ENCODE measurements at regions not wholly inside any gene's neighbourhood (a gene's known extent, or its start where the extent isn't known, plus 50 kb on each side); places are given as distances from the start of the nearest gene placed in this dataset.
"Not testable (repeated sequence)": the region's sequence is repeated elsewhere in the genome, so short reads cannot be mapped to it uniquely, and the experiment has no call there.

- in situ Hi-C loops (cut with HindIII; ENCODE audit: low pct_unique_long_range_greater_than_20kb, low sequenced_read_pairs) = no loop called here
- no peak for DNase-seq (ENCODE audit: low read depth in 1 of 2, low spot score in 1 of 2)
- no peak for TF ChIP-seq JUND (IDR thresholded peaks at IDR 0.05; ENCODE audit: low read depth)
These were observed 885.9 kb downstream of the EFNA5 start for GRCh38 chr5:106784846-106785245.

- peak in 1 of 2 experiments; percentile 95 for DNase-seq (ENCODE audit: low read depth in 1 of 2, low spot score in 1 of 2)
- in situ Hi-C loops (cut with HindIII; ENCODE audit: low pct_unique_long_range_greater_than_20kb, low sequenced_read_pairs) = no loop called here
- peak; percentile 68 for TF ChIP-seq JUND (IDR thresholded peaks at IDR 0.05; ENCODE audit: low read depth)
These were observed 890.4 kb downstream of the EFNA5 start for GRCh38 chr5:106780355-106780754.

GRCh38 chr5:106776515-106776914, 894.2 kb downstream of the EFNA5 start:
- in situ Hi-C loops (cut with HindIII; ENCODE audit: low pct_unique_long_range_greater_than_20kb, low sequenced_read_pairs); DNase-seq (ENCODE audit: low read depth in 1 of 2, low spot score in 1 of 2): not testable (repeated sequence)

GRCh38 chr5:106768392-106768791, 902.3 kb downstream of the EFNA5 start:
- no peak for DNase-seq (ENCODE audit: low read depth in 1 of 2, low spot score in 1 of 2)
- TF ChIP-seq JUND (IDR thresholded peaks at IDR 0.05; ENCODE audit: low read depth) = no peak
- in situ Hi-C loops (cut with HindIII; ENCODE audit: low pct_unique_long_range_greater_than_20kb, low sequenced_read_pairs) = no loop called here

GRCh38 chr5:106766916-106767315, 903.8 kb downstream of the EFNA5 start:
- DNase-seq (ENCODE audit: low read depth in 1 of 2, low spot score in 1 of 2) = no peak
- in situ Hi-C loops (cut with HindIII; ENCODE audit: low pct_unique_long_range_greater_than_20kb, low sequenced_read_pairs) = no loop called here
- TF ChIP-seq JUND (IDR thresholded peaks at IDR 0.05; ENCODE audit: low read depth) = no peak

GRCh38 chr5:106759581-106759980, 911.2 kb downstream of the EFNA5 start:
- in situ Hi-C loops (cut with HindIII; ENCODE audit: low pct_unique_long_range_greater_than_20kb, low sequenced_read_pairs) = no loop called here
- TF ChIP-seq JUND (IDR thresholded peaks at IDR 0.05; ENCODE audit: low read depth) = no peak
- peak in 1 of 2 experiments; percentile 38 for DNase-seq (ENCODE audit: low read depth in 1 of 2, low spot score in 1 of 2)

GRCh38 chr5:106759152-106759551, 911.6 kb downstream of the EFNA5 start:
- no peak for TF ChIP-seq JUND (IDR thresholded peaks at IDR 0.05; ENCODE audit: low read depth)
- in situ Hi-C loops (cut with HindIII; ENCODE audit: low pct_unique_long_range_greater_than_20kb, low sequenced_read_pairs) = no loop called here
- no peak for DNase-seq (ENCODE audit: low read depth in 1 of 2, low spot score in 1 of 2)

- in situ Hi-C loops (cut with HindIII; ENCODE audit: low pct_unique_long_range_greater_than_20kb, low sequenced_read_pairs) = no loop called here
- DNase-seq (ENCODE audit: low read depth in 1 of 2, low spot score in 1 of 2) = no peak
- no peak for TF ChIP-seq JUND (IDR thresholded peaks at IDR 0.05; ENCODE audit: low read depth)
These were observed 913.1 kb downstream of the EFNA5 start for GRCh38 chr5:106757672-106758071.

GRCh38 chr5:106755789-106756188, 914.9 kb downstream of the EFNA5 start:
- no peak for DNase-seq (ENCODE audit: low read depth in 1 of 2, low spot score in 1 of 2)
- in situ Hi-C loops (cut with HindIII; ENCODE audit: low pct_unique_long_range_greater_than_20kb, low sequenced_read_pairs) = no loop called here
- TF ChIP-seq JUND (IDR thresholded peaks at IDR 0.05; ENCODE audit: low read depth) = no peak

GRCh38 chr5:106755066-106755465, 915.7 kb downstream of the EFNA5 start:
- peak in 1 of 2 experiments; percentile 53 for DNase-seq (ENCODE audit: low read depth in 1 of 2, low spot score in 1 of 2)
- in situ Hi-C loops (cut with HindIII; ENCODE audit: low pct_unique_long_range_greater_than_20kb, low sequenced_read_pairs) = no loop called here
- no peak for TF ChIP-seq JUND (IDR thresholded peaks at IDR 0.05; ENCODE audit: low read depth)

- in situ Hi-C loops (cut with HindIII; ENCODE audit: low pct_unique_long_range_greater_than_20kb, low sequenced_read_pairs) = no loop called here
- DNase-seq (ENCODE audit: low read depth in 1 of 2, low spot score in 1 of 2) = no peak
- TF ChIP-seq JUND (IDR thresholded peaks at IDR 0.05; ENCODE audit: low read depth) = no peak
These were observed 920.9 kb downstream of the EFNA5 start for GRCh38 chr5:106749826-106750225.

GRCh38 chr5:106739127-106739526, 931.6 kb downstream of the EFNA5 start:
- in situ Hi-C loops (cut with HindIII; ENCODE audit: low pct_unique_long_range_greater_than_20kb, low sequenced_read_pairs) = no loop called here
- no peak for DNase-seq (ENCODE audit: low read depth in 1 of 2, low spot score in 1 of 2)
- TF ChIP-seq JUND (IDR thresholded peaks at IDR 0.05; ENCODE audit: low read depth) = no peak

GRCh38 chr5:106737111-106737510, 933.6 kb downstream of the EFNA5 start:
- no peak for TF ChIP-seq JUND (IDR thresholded peaks at IDR 0.05; ENCODE audit: low read depth)
- in situ Hi-C loops (cut with HindIII; ENCODE audit: low pct_unique_long_range_greater_than_20kb, low sequenced_read_pairs) = no loop called here
- no peak for DNase-seq (ENCODE audit: low read depth in 1 of 2, low spot score in 1 of 2)

- no peak for DNase-seq (ENCODE audit: low read depth in 1 of 2, low spot score in 1 of 2)
- TF ChIP-seq JUND (IDR thresholded peaks at IDR 0.05; ENCODE audit: low read depth) = no peak
- in situ Hi-C loops (cut with HindIII; ENCODE audit: low pct_unique_long_range_greater_than_20kb, low sequenced_read_pairs) = no loop called here
These were observed 938.1 kb downstream of the EFNA5 start for GRCh38 chr5:106732624-106733023.
